BJ (cell line): ENCODE measurements at regions not wholly inside any gene's neighbourhood (a gene's known extent, or its start where the extent isn't known, plus 50 kb on each side); places are given as distances from the start of the nearest gene placed in this dataset.

Source experiments
- CTCF ChIA-PET: fragments of 350-600 bp; formaldehyde crosslinking; extraction: SDS; loops from one replicate; lab custom pipeline; 2021; ENCODE audit warnings: antibody characterized with exemption, inconsistent platforms; lab: Yijun Ruan, JAX
- POLR2A ChIA-PET: fragments of 300-600 bp; sonication (Branson Sonifier 250); formaldehyde crosslinking; extraction: SDS; loops from one replicate; lab custom pipeline; 2021; ENCODE audit warnings: antibody characterized with exemption; lab: Charles Lee
- DNase-seq: peaks from one replicate; pipeline ENCODE4 v3.0.0-alpha.2; 2011; ENCODE audit warnings: low read depth
- H3K27me3 ChIP-seq: 2 replicates; pipeline ENCODE4 v1.6.0; 2011; ENCODE audit warnings: low read length; ENCODE audit not compliant: control insufficient read depth, insufficient read depth
- H3K36me3 ChIP-seq: 2 replicates; pipeline ENCODE4 v1.5.1; 2011; ENCODE audit warnings: low read length; ENCODE audit not compliant: control insufficient read depth, insufficient read depth
- H3K4me3 ChIP-seq: 2 replicates; pipeline ENCODE4 v1.5.1; 2011; ENCODE audit warnings: low read depth, mild to moderate bottlenecking, control low read depth, low read length
- TF ChIP-seq, protein P1 (sequence below): IDR thresholded peaks from 2 replicates; pipeline ENCODE4 v1.5.1; 2011; ENCODE audit warnings: low read depth, mild to moderate bottlenecking, control low read depth, inconsistent platforms, low read length, moderate library complexity; ENCODE audit not compliant: insufficient read depth

DNA sequence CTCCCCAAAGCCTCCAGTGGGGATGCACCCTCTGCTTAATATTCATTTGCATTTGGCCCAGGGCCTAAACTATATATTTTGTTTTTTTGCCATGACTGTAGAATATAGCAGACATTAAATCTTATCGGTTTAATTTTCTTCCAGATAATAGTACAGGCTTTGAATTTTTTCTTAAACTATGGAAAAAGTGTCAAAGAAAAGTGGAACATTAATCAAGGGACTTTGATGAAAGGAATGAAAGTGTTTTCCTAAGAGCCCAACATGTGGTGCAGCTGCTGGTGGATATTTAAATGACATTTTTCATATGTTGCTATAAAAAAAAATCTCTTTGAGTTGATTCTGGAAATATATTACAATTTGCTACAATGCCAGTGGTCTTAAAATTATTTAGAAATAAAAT is 346.8 kb downstream of the CYP26B1 start:
- DNase-seq, result no peak
- no peak overlapping the region for H3K4me3 ChIP-seq
- no peaks in the 10 kb centered on the region; the same call in 1 of the 2 replicates for H3K27me3 ChIP-seq
- no peaks in the 10 kb centered on the region for H3K36me3 ChIP-seq
- CTCF ChIA-PET, result interaction anchor here (0.6 to 14.3 kb wide), 13 partner anchors 10 to 1323 kb away, joined by 3 to 285 read pairs (median 8); partner anchors contain the start of gene CYP26B1
- TF ChIP-seq, protein P1, sequence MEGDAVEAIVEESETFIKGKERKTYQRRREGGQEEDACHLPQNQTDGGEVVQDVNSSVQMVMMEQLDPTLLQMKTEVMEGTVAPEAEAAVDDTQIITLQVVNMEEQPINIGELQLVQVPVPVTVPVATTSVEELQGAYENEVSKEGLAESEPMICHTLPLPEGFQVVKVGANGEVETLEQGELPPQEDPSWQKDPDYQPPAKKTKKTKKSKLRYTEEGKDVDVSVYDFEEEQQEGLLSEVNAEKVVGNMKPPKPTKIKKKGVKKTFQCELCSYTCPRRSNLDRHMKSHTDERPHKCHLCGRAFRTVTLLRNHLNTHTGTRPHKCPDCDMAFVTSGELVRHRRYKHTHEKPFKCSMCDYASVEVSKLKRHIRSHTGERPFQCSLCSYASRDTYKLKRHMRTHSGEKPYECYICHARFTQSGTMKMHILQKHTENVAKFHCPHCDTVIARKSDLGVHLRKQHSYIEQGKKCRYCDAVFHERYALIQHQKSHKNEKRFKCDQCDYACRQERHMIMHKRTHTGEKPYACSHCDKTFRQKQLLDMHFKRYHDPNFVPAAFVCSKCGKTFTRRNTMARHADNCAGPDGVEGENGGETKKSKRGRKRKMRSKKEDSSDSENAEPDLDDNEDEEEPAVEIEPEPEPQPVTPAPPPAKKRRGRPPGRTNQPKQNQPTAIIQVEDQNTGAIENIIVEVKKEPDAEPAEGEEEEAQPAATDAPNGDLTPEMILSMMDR, result no peak
- POLR2A ChIA-PET, result no interaction called here

GRCh38 chr2:71800106-71800809 is 346.9 kb downstream of the DYSF start:
- no peak for DNase-seq
- Histone ChIP-seq H3K4me3 (no peak overlapping the region), H3K36me3 (no peaks in the 10 kb centered on the region), H3K27me3 (no peaks in the 10 kb centered on the region)
- ChIA-PET CTCF (interaction anchor here (0.6 to 14.3 kb wide), 21 partner anchors 9 to 1324 kb away, joined by 3 to 285 read pairs (median 4); partner anchors contain the start of gene CYP26B1), POLR2A (interaction anchor here (0.7 kb wide), 1 partner anchor 264 kb away, joined by 3 read pairs; no protein-coding TSS in a partner anchor)
- TF ChIP-seq, protein P1, result no peak

- TF ChIP-seq, protein P1, result no peak
- DNase-seq, result no peak
- ChIA-PET POLR2A (no interaction called here), CTCF (interaction anchor here (0.6 to 14.3 kb wide), 19 partner anchors 8 to 946 kb away, joined by 3 to 285 read pairs (median 4); partner anchors contain the start of gene CYP26B1)
- no peaks in the 10 kb centered on the region for H3K36me3 ChIP-seq
- H3K27me3 ChIP-seq, result no peaks in the 10 kb centered on the region
- H3K4me3 ChIP-seq, result no peak overlapping the region
These were observed 345.7 kb downstream of the DYSF start for GRCh38 chr2:71799013-71799575.

DNA sequence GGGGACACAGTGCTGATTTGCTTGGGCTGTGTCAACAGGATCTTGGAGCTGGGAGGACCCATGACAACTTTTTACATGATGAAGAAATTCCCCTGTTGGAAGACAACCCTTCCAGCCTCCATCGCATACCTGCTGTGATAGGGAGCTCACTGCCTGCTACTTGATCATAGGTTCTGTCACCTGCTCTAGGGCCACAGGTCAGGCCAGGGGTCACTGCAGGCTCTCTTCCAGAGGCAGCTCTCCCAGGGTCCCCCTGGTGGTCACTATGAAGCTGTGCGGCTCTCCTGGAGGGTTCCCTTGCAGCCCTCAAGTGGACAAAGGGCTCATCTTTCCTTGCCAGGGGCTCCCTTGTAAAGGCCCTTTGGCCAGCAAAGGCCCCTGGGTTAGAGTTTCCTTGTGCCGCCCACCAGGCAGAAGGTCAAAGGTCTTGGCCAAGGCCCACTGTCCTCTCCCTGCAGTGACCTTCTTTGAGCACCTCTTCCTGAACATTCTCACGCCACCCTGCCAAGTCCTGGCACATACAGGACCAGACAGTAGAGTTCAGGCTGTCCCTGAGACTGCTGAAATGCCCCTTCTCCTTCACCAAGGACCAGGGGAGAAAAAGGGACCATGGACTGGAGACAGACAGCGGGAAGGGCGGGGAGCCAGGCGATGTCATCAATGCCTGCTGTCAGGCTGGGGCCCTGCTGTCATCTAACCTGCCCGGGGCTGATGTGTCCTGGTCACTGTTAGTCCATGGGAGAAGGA is 345.1 kb downstream of the DYSF start:
- no peaks in the 10 kb centered on the region for H3K36me3 ChIP-seq
- ChIA-PET CTCF (interaction anchor here (0.5 to 14.3 kb wide), 38 partner anchors 9 to 947 kb away, joined by 3 to 285 read pairs (median 4); partner anchors contain the start of gene CYP26B1), POLR2A (no interaction called here)
- DNase-seq, result no peak
- TF ChIP-seq, protein P1, result peak; percentile 89
- H3K27me3 ChIP-seq, result no peaks in the 10 kb centered on the region
- no peak overlapping the region for H3K4me3 ChIP-seq
